ENCODE measurements at regions not wholly inside any gene's neighbourhood (a gene's known extent, or its start where the extent isn't known, plus 50 kb on each side); places are given as distances from the start of the nearest gene placed in this dataset.

DNA sequence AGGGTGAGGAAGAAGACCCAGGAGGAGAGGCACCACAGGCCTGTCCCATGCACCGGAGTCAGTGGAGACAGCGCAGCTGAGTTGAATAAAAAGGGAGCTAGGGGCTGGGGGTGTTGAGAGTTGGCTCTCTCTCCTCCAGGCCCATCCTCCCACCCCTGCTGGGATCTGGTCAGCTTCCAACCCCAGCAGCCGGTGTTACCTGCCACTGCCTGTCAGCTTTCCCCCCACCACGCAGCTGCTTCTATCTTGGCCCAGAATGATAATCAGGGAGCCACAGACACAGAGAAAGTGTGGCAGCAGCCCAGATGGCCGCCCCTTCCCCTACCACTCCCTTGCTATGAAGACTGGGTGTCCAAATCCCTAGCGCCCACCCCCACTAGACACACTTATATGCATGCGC lies 120.6 kb upstream of the RPL38 start (continued):
- no peak for TF ChIP-seq EGR1 (IDR thresholded peaks at IDR 0.05; ENCODE audit: borderline replicate concordance, low read depth, low read length)
- TF ChIP-seq SP1 (IDR thresholded peaks at IDR 0.05; ENCODE audit: low read depth, low read length) = no peak
- TF ChIP-seq ZNF274 (IDR thresholded peaks at IDR 0.05; ENCODE audit: borderline replicate concordance, extremely low read depth, low read length) = no peak
- no peak for TF ChIP-seq JUN (IDR thresholded peaks at IDR 0.05; ENCODE audit: low read depth, low read length)
- TF ChIP-seq, protein P1, sequence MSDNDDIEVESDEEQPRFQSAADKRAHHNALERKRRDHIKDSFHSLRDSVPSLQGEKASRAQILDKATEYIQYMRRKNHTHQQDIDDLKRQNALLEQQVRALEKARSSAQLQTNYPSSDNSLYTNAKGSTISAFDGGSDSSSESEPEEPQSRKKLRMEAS (IDR thresholded peaks at IDR 0.05) = no peak
